DOHH2 (cell line): ENCODE measurements at regions not wholly inside any gene's neighbourhood (a gene's known extent, or its start where the extent isn't known, plus 50 kb on each side); places are given as distances from the start of the nearest gene placed in this dataset.
"Not testable (repeated sequence)": the region's sequence is repeated elsewhere in the genome, so short reads cannot be mapped to it uniquely, and the experiment has no call there.

Experiments
- EZH2phosphoT487 ChIP-seq: fragments of 200-600 bp; sonication (generic); IDR thresholded peaks from 2 replicates; pipeline ENCODE4 v1.6.1; 2017; ENCODE audit warnings: borderline replicate concordance, mild to moderate bottlenecking, antibody characterized with exemption, low read length, moderate library complexity, mixed read lengths
- TF ChIP-seq, protein P1 (sequence below): fragments of 200-600 bp; sonication (generic); IDR thresholded peaks from one replicate; pipeline ENCODE4 v1.5.1; 2014; ENCODE audit warnings: antibody characterized with exemption, mild to moderate bottlenecking, low read depth, low read length; ENCODE audit not compliant: poor library complexity, severe bottlenecking

DNA sequence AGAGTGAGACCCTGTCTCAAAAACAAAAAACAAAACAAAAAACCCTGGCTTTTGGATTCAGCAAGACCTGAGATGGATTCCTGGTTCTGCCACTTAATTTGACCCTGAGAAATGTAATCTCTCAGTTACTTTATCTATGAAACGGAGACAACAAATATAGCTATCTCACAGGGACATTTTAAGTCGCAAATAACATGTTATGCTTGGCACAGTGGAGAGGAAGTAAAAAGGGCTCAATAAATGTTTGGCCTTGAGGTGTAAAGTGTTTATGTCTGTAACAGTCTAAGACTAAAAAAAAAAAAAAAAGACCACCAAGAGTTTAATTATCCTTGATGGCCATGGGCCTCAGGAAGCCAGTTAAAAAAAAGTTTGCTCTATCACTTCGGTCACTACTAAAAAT is 116.0 kb upstream of the VOPP1 start:
- TF ChIP-seq, protein P1, sequence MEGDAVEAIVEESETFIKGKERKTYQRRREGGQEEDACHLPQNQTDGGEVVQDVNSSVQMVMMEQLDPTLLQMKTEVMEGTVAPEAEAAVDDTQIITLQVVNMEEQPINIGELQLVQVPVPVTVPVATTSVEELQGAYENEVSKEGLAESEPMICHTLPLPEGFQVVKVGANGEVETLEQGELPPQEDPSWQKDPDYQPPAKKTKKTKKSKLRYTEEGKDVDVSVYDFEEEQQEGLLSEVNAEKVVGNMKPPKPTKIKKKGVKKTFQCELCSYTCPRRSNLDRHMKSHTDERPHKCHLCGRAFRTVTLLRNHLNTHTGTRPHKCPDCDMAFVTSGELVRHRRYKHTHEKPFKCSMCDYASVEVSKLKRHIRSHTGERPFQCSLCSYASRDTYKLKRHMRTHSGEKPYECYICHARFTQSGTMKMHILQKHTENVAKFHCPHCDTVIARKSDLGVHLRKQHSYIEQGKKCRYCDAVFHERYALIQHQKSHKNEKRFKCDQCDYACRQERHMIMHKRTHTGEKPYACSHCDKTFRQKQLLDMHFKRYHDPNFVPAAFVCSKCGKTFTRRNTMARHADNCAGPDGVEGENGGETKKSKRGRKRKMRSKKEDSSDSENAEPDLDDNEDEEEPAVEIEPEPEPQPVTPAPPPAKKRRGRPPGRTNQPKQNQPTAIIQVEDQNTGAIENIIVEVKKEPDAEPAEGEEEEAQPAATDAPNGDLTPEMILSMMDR, result not testable (repeated sequence)
- TF ChIP-seq EZH2phosphoT487, result not testable (repeated sequence)
